ENCODE measurements at regions not wholly inside any gene's neighbourhood (a gene's known extent, or its start where the extent isn't known, plus 50 kb on each side); places are given as distances from the start of the nearest gene placed in this dataset.

DNA sequence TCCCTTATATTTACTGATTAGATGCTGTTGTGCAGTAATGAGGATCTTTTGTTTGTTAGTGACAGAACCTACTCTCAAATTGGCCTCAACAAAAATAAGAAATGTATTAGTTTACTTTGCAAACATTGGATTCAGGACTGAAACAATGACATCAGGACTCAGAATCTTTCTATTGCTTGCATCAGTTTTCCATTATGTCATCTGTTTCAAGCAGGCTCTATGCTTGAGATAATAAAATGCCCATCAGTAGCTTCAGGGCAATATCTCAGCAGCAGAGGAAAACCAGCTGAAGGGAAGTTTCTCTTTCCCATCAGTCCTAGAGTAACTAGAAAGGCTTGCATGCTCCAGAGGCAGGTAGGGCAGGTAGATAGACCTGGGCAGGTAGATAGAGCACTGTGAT, 375.5 kb upstream of the SLC8A1 start:
- H3K4me1 ChIP-seq (ENCODE audit: insufficient read depth, low read length) = no peaks in the 10 kb centered on the region
- no peaks in the 10 kb centered on the region for H3K36me3 ChIP-seq (ENCODE audit: insufficient read depth, low read length)
- H3K9ac ChIP-seq (ENCODE audit: low read depth, low read length) = no peak overlapping the region
- no peaks in the 10 kb centered on the region for H3K9me3 ChIP-seq (ENCODE audit: control insufficient read depth, insufficient read depth, low read length)

DNA sequence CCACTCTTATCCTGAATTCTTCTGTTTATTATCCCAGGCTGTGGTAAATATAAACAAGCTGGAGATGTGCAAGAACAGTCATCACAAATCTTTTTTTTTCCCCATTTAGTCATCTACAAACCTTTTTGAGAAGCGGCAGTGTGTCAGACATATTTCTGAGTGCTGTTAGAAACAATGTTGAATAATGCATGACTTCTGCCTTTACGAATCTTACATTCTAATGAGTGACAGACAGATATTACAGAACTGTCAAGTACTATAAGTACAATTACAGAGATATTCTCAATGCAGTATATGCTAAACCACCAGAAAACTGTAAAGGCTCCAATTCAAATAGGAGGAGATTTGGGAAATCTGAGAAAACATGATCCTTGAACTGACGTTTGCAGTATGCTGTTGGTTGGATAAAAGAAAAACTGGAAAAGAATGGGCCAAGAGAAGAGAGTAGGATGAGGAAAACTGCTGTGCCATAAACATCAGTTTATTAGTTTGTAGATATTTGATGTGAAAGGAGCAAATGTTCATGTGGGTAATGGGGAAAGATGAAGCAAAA, 379.5 kb upstream of the SLC8A1 start:
- no peaks in the 10 kb centered on the region for H3K4me1 ChIP-seq (ENCODE audit: insufficient read depth, low read length)
- no peaks in the 10 kb centered on the region for H3K36me3 ChIP-seq (ENCODE audit: insufficient read depth, low read length)
- H3K9ac ChIP-seq (ENCODE audit: low read depth, low read length) = no peak overlapping the region
- H3K9me3 ChIP-seq (ENCODE audit: control insufficient read depth, insufficient read depth, low read length) = no peaks in the 10 kb centered on the region

DNA sequence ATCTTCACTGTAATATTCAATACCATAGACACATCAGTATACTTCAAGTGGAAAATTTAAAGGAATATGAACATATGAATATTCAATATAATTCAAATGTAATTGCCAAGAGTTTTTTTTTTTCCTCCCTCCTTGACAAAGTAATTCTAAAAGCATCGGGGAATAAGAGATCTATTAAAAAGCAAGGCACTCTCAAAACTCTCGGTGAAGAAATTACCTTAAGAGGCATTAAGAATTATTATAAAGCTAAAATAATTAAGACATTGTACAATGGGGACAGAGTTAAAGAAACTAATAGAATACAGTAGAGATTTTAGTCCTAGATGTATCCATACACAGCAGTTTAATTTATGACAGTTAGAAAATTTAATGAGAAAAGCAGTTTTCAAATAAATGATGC, 390.0 kb upstream of the SLC8A1 start:
- Histone ChIP-seq H3K9me3 (ENCODE audit: control insufficient read depth, insufficient read depth, low read length) (no peaks in the 10 kb centered on the region), H3K9ac (ENCODE audit: low read depth, low read length) (no peak overlapping the region), H3K4me1 (ENCODE audit: insufficient read depth, low read length) (no peaks in the 10 kb centered on the region), H3K36me3 (ENCODE audit: insufficient read depth, low read length) (no peaks in the 10 kb centered on the region)

DNA sequence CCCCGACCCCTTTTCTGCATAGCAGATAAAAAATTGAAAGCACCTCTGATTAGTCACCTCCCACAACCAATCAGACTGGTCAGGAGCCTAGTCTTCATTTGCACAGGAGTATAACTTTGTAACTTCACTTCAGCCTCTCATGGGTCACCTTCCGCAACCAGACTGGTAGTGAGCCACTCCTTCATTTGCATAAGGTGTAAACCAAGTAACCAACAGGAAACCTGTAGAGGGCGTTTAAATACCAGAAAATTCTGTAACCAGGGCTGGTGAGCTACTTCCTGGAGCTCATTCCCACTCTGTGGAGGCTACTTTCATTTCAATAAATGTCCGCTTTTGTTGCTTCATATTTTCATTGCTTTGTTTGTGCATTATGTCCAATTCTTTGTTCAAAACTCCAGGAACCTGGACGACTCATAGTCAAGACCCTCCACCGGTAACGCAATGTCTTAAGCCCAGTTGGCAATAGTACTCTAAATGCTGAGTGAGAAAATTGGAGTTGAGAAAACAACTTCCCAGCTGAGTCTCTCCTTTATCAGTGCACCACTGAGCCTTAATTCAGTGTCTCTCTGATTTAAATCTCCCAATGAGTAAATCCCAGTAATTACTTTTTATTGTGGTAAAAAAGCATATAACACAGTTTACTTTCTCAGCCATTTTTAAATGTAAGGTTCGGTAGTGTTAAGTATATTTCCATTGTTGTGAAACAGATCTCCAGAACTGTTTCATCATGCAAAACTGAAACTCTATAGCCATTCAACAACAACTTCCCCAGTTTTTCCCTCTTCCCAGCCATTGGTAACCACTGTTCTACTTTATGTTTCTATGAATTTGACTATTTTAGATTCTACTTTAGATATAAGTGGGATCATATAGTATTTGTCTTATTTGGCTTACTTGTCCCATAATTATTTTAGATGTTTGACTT, 392.7 kb upstream of the SLC8A1 start:
- Histone ChIP-seq H3K9ac (ENCODE audit: low read depth, low read length) (no peak overlapping the region; the same call in 1 of the 2 replicates), H3K36me3 (ENCODE audit: insufficient read depth, low read length) (no peaks in the 10 kb centered on the region), H3K9me3 (ENCODE audit: control insufficient read depth, insufficient read depth, low read length) (no peaks in the 10 kb centered on the region), H3K4me1 (ENCODE audit: insufficient read depth, low read length) (no peaks in the 10 kb centered on the region)

DNA sequence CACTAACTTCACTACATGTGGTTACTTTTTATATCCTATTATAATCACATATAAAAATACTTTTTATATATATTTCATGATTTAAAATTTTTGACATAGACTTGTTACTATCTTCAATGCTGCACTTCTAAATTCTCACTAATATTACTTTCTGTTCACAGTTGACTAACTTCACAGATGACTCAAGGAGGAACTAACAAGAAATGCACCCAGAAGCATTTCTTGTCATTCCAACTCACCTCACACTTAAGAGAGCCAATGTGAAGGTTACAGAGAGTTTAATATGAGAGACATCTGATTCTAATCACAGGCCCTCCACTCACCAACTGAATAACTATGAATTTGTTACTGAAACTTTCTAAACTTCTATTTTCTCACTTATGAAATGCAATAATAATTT, 399.8 kb upstream of the SLC8A1 start:
- no peaks in the 10 kb centered on the region for H3K4me1 ChIP-seq (ENCODE audit: insufficient read depth, low read length)
- H3K9me3 ChIP-seq (ENCODE audit: control insufficient read depth, insufficient read depth, low read length) = no peaks in the 10 kb centered on the region
- H3K9ac ChIP-seq (ENCODE audit: low read depth, low read length) = no peak overlapping the region
- no peaks in the 10 kb centered on the region for H3K36me3 ChIP-seq (ENCODE audit: insufficient read depth, low read length)

DNA sequence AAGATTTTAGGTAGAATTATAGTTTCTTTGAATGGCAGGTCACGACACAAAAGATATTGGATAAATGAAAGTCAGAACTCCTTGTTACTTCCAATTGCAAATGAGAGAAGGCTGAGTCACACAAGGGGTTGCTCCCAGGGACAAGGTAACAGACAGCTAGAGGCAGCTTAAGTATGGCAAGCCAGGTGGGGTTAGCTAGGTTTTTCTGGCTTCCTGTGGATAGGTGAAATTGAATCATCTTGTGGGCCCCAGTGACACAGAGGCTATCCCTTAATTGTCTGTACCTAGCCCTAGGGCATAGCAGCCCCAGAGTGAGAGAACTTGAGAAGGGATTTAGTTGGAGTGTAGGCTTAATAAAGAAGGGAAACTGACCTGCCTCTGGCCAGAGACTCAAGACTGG, 407.7 kb upstream of the SLC8A1 start:
- H3K9ac ChIP-seq (ENCODE audit: low read depth, low read length) = no peak overlapping the region
- 0 out of 2 replicates have a peak, but pooled peaks cover 9% of the 10 kb centered on the region for H3K4me1 ChIP-seq (ENCODE audit: insufficient read depth, low read length)
- no peaks in the 10 kb centered on the region for H3K9me3 ChIP-seq (ENCODE audit: control insufficient read depth, insufficient read depth, low read length)
- no peaks in the 10 kb centered on the region for H3K36me3 ChIP-seq (ENCODE audit: insufficient read depth, low read length)

DNA sequence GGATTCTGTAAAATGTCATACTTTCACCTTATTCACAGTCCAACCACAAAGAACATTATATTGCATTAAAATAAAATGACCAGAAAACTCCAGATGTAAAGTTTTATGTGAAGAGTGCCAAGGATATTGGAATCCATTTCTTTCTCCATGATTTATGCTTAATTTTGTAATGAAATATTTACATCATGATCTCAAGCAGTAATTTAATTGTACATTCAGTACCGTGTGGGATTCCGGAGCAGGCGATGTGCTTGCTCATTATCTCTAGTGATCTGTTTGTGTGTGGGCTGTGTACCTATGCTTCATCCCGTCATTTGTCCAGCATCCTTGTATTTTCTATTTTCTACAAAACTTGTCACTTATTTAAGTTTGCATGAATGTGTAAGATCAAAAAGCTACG, 415.9 kb upstream of the SLC8A1 start:
- no peaks in the 10 kb centered on the region for H3K36me3 ChIP-seq (ENCODE audit: insufficient read depth, low read length)
- no peaks in the 10 kb centered on the region for H3K4me1 ChIP-seq (ENCODE audit: insufficient read depth, low read length)
- no peaks in the 10 kb centered on the region for H3K9me3 ChIP-seq (ENCODE audit: control insufficient read depth, insufficient read depth, low read length)
- no peak overlapping the region for H3K9ac ChIP-seq (ENCODE audit: low read depth, low read length)

DNA sequence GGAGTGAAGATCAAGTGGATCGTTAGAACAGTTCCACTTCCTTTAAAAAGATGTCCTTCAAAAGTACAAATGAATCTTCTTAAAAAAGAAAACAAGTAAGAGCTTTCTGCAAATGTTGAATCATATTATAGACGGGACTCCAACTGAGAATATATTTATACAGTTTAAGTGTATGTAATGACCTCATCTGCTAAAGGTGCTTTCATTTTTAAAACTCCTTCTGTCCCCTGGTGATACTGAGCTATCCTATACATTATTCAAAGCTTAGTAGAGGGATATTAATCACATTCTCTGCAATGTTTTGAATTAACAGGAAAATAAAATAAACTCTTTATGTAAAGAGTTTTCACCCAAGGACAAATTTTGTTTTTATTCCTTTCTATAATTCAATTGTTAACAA, 420.7 kb upstream of the SLC8A1 start:
- no peaks in the 10 kb centered on the region for H3K36me3 ChIP-seq (ENCODE audit: insufficient read depth, low read length)
- H3K9me3 ChIP-seq (ENCODE audit: control insufficient read depth, insufficient read depth, low read length) = no peaks in the 10 kb centered on the region
- H3K9ac ChIP-seq (ENCODE audit: low read depth, low read length) = no peak overlapping the region
- no peaks in the 10 kb centered on the region for H3K4me1 ChIP-seq (ENCODE audit: insufficient read depth, low read length)

DNA sequence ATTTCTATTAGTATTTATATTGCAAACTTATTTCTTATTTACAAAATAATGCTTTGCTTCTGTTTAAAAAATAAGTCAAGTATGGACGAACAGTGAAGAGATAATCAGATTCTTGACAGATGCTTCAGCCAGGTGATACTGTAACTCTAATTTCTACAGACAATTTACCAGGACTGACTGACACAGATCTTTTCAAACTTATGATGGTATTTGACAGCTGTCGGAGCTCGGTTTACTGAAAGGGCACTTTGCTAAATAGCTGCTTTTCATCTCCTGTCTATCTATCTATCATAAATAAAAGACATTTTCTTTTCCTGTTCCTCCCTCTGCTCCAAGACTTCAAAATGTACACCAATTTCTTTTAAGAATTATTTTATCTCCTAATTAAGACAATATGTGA, 422.5 kb upstream of the SLC8A1 start:
- no peaks in the 10 kb centered on the region for H3K9me3 ChIP-seq (ENCODE audit: control insufficient read depth, insufficient read depth, low read length)
- H3K4me1 ChIP-seq (ENCODE audit: insufficient read depth, low read length) = no peaks in the 10 kb centered on the region
- no peaks in the 10 kb centered on the region for H3K36me3 ChIP-seq (ENCODE audit: insufficient read depth, low read length)
- no peak overlapping the region for H3K9ac ChIP-seq (ENCODE audit: low read depth, low read length)

DNA sequence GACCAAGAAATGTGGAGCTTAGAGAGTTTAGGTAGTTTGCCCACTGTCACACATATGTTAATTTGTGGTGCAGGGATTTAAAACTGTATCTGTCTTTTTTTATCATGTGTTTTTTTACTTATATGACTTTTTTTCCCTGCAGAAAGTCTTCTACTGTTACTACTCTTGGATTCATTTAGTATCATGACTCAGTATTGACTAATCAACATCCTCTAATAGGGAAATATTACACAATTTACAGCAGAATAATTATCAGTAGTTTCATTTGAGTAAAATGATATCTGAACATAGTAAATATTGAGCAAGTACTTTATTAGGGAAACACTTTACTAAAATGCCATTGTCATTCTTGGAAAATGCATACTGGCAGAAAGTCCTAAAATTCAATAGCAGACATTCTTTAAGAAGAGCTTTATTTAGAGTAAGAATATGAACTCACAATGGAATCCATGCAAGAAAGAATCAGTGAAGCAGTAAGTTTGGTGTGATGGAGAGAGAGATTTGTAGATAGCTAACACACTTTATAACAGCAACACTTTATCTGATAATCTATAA, 425.9 kb upstream of the SLC8A1 start:
- Histone ChIP-seq H3K9me3 (ENCODE audit: control insufficient read depth, insufficient read depth, low read length) (no peaks in the 10 kb centered on the region), H3K9ac (ENCODE audit: low read depth, low read length) (no peak overlapping the region), H3K4me1 (ENCODE audit: insufficient read depth, low read length) (no peaks in the 10 kb centered on the region), H3K36me3 (ENCODE audit: insufficient read depth, low read length) (no peaks in the 10 kb centered on the region)

DNA sequence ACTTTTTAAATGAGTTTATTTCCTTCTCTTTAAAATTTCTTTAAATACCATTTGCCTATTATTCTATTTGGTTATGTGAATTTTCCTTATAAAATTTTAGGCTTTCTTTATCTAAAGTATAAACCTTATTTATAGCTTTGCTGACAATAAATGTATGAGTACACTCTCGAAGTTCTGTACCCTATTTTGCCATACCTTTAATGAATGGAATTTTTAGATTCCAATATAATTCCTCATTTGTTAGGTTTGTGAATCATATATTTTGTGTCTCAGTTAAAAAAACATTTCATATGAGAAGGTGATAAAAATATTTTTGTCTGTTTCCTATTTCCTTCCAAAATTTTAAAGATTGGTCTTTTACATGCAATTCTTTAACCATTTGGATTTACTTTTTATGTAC, 427.4 kb upstream of the SLC8A1 start:
- H3K9ac ChIP-seq (ENCODE audit: low read depth, low read length) = no peak overlapping the region
- H3K36me3 ChIP-seq (ENCODE audit: insufficient read depth, low read length) = no peaks in the 10 kb centered on the region
- no peaks in the 10 kb centered on the region for H3K9me3 ChIP-seq (ENCODE audit: control insufficient read depth, insufficient read depth, low read length)
- no peaks in the 10 kb centered on the region for H3K4me1 ChIP-seq (ENCODE audit: insufficient read depth, low read length)

DNA sequence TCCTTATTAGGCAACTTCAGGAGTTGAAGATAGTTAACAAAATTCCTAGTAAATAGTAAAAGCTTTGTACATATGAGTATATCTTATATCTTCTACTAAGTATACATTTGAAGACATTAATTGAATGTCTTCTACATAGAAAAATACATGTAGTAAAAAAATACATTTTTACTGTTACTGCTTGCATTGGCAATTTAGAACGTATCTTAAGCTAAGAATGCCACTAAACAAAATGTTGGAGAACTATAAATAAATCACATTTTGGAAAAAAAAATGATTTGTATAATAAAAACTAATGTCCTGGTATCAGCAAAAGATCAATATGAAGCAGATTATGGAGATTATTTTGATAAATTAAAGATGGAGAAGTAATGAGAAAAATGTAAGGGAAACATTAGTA, 434.2 kb upstream of the SLC8A1 start:
- no peak overlapping the region for H3K9ac ChIP-seq (ENCODE audit: low read depth, low read length)
- peaks cover 8% of the 10 kb centered on the region for H3K9me3 ChIP-seq (ENCODE audit: control insufficient read depth, insufficient read depth, low read length)
- no peaks in the 10 kb centered on the region; the same call in 1 of the 2 replicates for H3K36me3 ChIP-seq (ENCODE audit: insufficient read depth, low read length)
- no peaks in the 10 kb centered on the region; the same call in 1 of the 2 replicates for H3K4me1 ChIP-seq (ENCODE audit: insufficient read depth, low read length)

DNA sequence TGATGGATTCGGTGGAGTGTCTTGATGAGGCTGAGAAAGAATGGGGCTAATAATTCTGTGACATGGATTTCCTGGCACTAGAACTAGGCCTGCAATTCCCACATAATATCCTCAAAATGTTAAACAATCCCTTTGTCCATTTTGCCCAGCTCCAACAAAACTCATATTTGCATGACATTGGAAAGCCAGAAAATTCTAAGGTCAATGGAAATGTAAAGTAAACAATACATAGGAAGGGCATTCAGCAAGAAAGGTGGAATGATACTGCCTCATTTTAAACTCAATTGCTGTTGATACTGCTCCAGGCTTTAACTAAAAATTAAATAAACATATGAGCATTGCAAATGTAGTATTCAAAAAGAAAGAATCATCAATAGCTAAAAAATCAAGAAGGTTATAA, 434.8 kb upstream of the SLC8A1 start:
- Histone ChIP-seq H3K9ac (ENCODE audit: low read depth, low read length) (no peak overlapping the region), H3K9me3 (ENCODE audit: control insufficient read depth, insufficient read depth, low read length) (peaks cover 8% of the 10 kb centered on the region), H3K4me1 (ENCODE audit: insufficient read depth, low read length) (no peaks in the 10 kb centered on the region; the same call in 1 of the 2 replicates), H3K36me3 (ENCODE audit: insufficient read depth, low read length) (no peaks in the 10 kb centered on the region; the same call in 1 of the 2 replicates)

DNA sequence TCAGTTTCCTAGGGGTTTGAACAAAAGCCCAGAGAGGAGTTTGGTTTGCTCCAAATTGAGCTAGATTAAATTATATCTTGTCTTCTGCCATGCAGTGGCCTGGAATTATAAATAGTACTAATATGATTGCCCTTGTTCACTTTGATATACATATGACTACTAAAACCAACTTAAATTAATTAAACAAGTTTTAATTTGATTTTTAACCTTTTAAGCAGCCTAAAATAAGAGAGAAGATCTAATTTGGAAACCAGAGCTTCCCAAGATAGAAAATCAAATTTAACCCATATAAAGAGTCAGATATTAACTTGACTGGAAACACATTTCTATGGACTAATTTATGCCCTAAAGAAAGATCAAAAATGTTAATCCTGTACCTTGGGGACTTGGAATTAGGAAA, 444.5 kb upstream of the SLC8A1 start:
- Histone ChIP-seq H3K4me1 (ENCODE audit: insufficient read depth, low read length) (no peaks in the 10 kb centered on the region), H3K9ac (ENCODE audit: low read depth, low read length) (no peak overlapping the region), H3K36me3 (ENCODE audit: insufficient read depth, low read length) (no peaks in the 10 kb centered on the region), H3K9me3 (ENCODE audit: control insufficient read depth, insufficient read depth, low read length) (no peaks in the 10 kb centered on the region)

DNA sequence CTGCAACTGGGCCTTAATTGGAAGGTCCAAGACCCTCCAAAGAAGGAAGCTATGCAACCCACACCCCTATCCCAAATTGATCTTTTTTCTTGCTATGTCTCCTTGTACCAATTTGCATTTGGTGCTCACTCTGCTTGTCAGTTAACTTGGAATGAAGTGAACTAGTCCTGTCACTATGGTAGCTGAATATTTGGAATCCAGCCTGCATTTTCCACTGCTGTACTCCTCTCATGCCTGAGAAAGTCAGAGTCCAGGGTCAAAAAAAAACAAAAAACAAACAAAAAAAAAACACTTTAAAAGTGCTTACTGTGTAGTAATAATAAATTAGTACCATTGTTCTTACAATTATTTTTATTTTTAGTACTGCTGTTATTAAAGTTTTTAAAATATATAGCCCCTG, 462.8 kb upstream of the SLC8A1 start:
- no peak overlapping the region for H3K9ac ChIP-seq (ENCODE audit: low read depth, low read length)
- H3K36me3 ChIP-seq (ENCODE audit: insufficient read depth, low read length) = no peaks in the 10 kb centered on the region
- no peaks in the 10 kb centered on the region for H3K9me3 ChIP-seq (ENCODE audit: control insufficient read depth, insufficient read depth, low read length)
- H3K4me1 ChIP-seq (ENCODE audit: insufficient read depth, low read length) = no peaks in the 10 kb centered on the region

Data from ES-I3 (cell line).